Urothelium cell line (cell line): ENCODE measurements at regions not wholly inside any gene's neighbourhood (a gene's known extent, or its start where the extent isn't known, plus 50 kb on each side); places are given as distances from the start of the nearest gene placed in this dataset.

Experiments used
- DNase-seq: peaks from one replicate; pipeline ENCODE4 v3.0.0; 2011; ENCODE audit warnings: low spot score, mixed read lengths
- FAIRE-seq: peaks from 2 replicates; lab custom pipeline; 2011; peaks lifted over from hg19 to GRCh38; lab: Jason Lieb, UNC

DNA sequence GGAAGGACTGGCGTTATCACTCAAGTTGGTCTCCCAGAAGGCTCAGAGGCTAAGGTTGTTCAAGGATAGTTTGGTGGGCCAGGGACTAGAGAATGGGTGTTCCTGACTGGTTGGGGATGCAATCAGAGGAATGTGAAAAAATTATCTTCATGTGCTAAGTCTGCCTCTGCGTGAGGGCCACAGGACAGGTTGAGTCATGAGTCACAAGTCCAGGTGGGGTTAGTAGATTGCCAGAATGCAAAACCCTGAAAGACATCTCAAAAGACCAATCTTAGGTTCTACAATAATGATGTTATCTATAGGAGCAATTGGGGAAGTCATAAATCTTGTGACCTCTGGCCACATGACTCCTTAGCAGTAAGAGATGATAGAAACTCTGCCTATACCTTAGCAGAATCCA is 220.1 kb upstream of the EEA1 start:
- DNase-seq (no peak), FAIRE-seq (no peak)

- no peak for FAIRE-seq
- DNase-seq = no peak
Measured at GRCh38 chr12:93151079-93151762, 222.1 kb upstream of the EEA1 start.

GRCh38 chr12:93152617-93153016 is 223.5 kb upstream of the EEA1 start:
- no peak for FAIRE-seq

GRCh38 chr12:93153321-93153720 is 224.2 kb upstream of the EEA1 start:
- FAIRE-seq (no peak), DNase-seq (no peak)

More at GRCh38 chr12:93152617-93153016, 223.5 kb upstream of the EEA1 start:
- no peak for DNase-seq

GRCh38 chr12:93154096-93154728 is 223.5 kb upstream of the NUDT4 start:
- DNase-seq = no peak
- no peak for FAIRE-seq

GRCh38 chr12:93154753-93155480 is 222.8 kb upstream of the NUDT4 start:
- DNase-seq (no peak), FAIRE-seq (no peak)

DNA sequence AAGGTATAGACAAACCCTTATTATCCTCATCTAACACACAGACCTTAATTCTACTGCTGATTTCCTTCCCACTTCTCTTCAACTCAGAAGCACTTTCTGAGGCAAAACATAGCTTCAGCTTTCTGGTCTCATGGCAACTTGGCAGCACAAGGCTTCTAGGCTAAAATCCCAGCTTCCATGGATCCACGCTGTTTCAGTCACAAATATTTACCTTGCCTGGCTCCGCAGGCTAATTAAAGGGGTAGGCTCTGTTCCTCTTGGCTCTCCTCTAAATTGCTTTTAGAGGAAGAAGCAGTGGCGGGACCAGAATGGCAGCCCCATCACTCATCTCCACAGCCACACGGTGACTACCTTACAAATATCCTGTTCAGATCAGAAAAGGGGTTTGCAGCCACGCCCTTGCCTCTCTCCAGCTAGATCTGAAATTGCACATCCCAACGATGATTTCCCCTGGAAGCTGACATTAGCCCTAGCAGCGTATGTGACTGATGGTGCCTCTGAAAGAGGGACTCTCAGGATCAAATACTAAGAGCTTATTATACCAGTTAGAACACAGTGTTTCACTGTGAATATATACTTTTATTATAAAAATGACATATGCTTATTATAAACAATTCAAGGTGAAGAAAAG is 221.5 kb upstream of the NUDT4 start:
- FAIRE-seq = no peak
- DNase-seq = no peak

DNA sequence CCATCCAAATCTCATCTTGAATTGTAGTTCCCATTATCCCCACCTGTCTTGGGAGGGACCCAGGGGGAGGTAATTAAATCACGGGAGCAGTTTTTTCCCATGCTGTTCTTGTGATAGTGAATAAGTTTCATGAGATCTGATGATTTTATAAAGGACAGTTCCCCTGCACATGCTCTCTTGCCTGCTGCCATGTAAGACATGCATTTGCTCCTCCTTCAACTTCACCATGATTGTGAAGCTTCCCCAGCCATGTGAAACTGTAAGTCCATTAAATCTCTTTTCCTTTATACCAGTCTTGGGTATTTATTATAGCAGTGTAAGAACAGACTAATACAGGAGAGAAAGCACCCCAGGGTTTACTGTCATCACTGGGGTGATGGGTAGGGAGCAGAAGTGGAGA is 220.4 kb upstream of the NUDT4 start:
- FAIRE-seq (no peak), DNase-seq (no peak)

DNA sequence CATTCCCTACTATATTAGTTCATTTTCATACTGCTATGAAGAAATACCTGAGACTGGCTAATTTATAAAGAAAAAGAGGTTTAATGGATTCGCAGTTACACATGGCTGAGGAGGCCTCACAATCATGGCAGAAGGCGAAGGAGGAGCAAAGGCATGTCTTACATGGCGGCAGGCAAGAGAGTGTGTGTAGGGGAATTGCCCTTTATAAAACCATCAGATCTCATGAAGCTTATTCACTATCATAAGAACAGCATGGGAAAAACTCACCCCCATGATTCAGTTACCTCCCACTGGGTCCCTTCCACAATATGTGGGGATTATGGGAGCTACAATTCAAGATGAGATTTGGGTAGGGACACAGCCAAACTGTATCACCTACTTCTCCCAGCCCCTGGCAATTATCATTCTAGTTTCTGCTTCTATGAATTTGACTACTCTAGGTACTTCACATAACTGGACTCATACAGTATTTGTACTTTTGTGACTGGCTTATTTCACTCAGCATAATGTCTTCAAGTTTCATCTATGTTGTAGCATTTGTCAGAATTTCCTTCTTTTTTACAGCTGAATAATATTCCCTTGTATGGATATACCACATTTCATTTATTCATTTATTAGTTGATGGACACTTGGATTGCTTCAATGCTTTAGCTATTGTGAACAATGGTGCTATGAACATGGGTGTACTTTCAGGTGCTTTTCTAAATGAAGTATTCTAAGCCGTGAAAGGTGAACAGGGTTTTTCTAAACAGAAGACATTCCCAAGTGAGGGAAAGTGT is 219.5 kb upstream of the NUDT4 start:
- DNase-seq (no peak), FAIRE-seq (no peak)

DNA sequence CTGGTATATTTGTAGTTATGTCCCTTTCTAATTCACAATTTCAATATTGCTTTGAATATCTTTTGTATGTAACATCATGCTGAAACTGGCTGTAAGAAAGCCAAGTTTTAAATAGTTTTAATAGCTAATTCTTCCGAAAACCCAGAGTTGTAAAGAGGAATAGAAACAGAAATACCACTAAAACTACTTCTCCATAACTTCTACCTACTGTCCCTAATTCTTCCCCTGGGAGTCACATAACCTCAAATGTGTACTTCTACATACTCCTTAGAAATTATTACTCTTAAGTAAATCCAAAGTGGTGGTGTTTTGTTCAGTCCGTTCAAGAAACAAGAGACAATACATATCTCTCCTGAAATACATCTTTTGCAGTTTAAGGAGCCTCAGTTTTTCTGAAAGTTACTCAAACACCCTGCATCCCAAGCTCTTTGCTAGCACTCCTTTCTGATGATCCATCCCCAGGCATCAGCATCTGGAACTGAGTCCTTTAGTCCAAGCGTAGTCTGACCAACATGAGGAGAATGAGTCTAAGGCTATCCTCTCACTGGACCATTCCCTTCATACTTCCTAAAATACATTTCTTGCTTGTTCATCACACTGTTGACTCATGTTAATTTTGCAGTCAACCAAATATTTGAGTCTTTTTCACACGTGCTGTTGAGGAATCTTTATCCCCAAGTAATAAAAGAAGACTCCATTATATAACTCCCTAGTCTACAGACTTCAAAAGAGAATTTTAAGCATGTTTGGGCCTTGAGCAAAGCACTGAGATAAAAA is 214.3 kb upstream of the NUDT4 start:
- DNase-seq (no peak), FAIRE-seq (no peak)

DNA sequence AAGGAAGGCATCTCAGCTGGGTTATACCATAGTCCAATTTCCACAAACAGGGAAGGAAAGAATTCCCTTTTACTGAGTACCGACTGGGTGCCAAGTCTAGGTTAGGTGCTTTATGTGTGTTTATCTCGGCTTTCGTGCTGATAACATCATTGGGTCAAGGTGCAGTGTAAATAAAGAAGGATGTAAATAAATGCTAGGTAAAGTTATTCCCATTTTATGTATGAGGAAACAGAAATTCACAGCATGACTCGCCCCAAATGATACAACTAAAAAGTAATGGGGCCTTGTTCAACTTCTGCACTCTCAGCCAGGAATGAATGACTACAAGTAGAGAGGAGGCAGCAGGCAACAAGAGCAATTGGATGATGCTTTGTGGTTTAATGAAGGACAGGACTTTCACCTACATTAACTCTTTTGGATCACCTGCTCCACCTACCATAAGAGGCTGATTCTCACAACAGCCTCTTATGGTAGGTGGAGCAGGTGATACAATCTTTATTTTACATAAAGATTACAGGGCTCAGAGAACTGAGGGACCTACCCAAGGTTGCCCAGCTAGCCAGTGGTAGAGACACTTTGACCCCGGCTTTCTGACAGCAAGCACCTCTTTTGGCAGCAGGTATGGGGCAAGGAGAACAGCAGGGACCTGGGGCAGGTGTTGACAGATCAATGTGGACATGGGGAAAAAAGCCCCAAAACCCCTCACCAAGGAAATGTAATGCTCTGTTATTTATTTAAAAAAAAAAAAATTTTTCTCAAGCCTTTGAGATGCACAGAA is 213.4 kb upstream of the NUDT4 start:
- FAIRE-seq (no peak), DNase-seq (no peak)

DNA sequence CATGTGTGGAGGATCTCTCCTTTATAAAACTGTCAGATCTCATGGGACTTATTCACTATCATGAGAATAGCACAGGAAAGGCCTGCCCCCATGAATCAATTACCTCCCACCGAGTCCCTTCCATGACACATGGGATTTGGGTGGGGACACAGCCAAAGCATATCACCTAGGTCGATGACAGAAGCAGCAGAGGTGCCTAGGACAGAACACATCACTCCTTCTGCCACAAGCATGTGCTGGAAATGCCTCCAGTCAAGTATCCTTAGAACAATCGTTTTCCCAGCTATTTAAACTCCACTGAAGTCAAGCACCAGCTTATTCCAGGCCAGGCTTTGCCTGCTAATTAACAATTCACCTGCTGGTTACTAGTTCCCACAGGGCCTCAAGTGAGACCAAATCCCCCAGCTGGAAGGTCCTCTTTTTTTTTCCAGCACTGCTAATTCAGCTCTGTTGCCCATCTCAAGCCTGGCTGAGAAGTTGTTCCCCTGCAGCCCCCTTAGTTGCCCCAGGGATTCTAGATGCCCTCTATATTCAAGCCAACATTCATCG is 212.3 kb upstream of the NUDT4 start:
- FAIRE-seq (no peak), DNase-seq (no peak)

- no peak for FAIRE-seq
Measured at GRCh38 chr12:93166541-93167307, 211.0 kb upstream of the NUDT4 start.

DNA sequence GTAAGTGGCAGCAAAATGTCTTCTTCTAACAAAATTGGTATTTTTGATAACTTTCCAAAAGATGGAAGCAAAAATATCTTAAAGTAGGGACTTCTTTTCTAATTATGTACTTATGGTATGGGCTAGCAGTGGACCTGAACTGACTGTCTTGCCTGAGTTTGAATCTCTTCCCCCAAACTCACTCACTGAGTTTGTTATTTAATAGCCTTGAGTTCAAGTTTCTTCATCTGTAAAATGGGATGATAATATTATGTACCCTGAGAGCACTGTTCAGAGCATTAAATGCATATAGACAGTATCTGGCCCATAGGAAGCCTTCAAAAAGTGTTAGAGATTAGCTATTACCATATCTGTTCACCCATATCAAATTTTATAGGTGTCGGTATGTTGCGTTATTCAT is 210.4 kb upstream of the NUDT4 start:
- FAIRE-seq (no peak), DNase-seq (no peak)

More at GRCh38 chr12:93166541-93167307, 211.0 kb upstream of the NUDT4 start:
- DNase-seq = no peak

GRCh38 chr12:93167841-93168492 is 209.8 kb upstream of the NUDT4 start:
- no peak for FAIRE-seq

GRCh38 chr12:93168751-93169150 is 209.0 kb upstream of the NUDT4 start:
- DNase-seq = no peak
- no peak for FAIRE-seq

More at GRCh38 chr12:93167841-93168492, 209.8 kb upstream of the NUDT4 start:
- DNase-seq = no peak

- DNase-seq (no peak), FAIRE-seq (no peak)
Measured at GRCh38 chr12:93169536-93169935, 208.2 kb upstream of the NUDT4 start.

- no peak for DNase-seq
- no peak for FAIRE-seq
Measured at GRCh38 chr12:93170928-93171327, 206.8 kb upstream of the NUDT4 start.
